ENCODE measurements at regions not wholly inside any gene's neighbourhood (a gene's known extent, or its start where the extent isn't known, plus 50 kb on each side); places are given as distances from the start of the nearest gene placed in this dataset.

DNA sequence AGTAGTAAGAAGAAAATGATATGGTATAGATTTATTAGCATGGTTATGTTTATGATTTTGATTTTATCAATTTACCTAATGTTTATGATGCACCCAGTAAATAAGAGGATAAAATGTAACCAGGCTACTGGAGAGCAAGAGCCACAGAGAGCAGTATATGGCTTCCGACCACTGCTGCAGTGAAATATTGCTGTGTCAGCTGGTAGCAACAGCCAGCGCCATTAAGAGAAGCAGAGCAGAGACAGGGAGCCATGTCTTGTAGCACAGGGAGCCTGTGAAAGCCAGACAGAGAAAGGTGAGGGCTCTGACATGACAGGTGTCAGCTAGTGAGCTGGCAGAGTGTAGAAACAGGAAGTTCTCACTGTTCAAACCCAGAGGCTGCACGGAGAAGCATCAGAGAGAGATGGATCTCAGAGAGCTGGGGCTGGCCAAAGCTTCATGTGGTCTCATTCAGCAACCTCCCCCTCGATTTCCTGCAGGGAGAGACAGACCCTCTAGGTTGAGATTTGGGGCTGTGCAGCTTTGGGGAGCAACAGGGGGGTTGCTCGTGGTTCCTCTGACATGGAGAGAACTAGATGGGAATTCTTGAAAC, 202.1 kb downstream of the MED10 start:
- TF ChIP-seq, protein P1, sequence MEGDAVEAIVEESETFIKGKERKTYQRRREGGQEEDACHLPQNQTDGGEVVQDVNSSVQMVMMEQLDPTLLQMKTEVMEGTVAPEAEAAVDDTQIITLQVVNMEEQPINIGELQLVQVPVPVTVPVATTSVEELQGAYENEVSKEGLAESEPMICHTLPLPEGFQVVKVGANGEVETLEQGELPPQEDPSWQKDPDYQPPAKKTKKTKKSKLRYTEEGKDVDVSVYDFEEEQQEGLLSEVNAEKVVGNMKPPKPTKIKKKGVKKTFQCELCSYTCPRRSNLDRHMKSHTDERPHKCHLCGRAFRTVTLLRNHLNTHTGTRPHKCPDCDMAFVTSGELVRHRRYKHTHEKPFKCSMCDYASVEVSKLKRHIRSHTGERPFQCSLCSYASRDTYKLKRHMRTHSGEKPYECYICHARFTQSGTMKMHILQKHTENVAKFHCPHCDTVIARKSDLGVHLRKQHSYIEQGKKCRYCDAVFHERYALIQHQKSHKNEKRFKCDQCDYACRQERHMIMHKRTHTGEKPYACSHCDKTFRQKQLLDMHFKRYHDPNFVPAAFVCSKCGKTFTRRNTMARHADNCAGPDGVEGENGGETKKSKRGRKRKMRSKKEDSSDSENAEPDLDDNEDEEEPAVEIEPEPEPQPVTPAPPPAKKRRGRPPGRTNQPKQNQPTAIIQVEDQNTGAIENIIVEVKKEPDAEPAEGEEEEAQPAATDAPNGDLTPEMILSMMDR (conservative IDR thresholded peaks at IDR 0.05; ENCODE audit: low read depth, low read length) = no peak
- TF ChIP-seq EZH2 (IDR thresholded peaks at IDR 0.05; ENCODE audit: borderline replicate concordance, low read depth, low read length, poor library complexity, severe bottlenecking) = no peak
